SW 1271 (cell line): ENCODE measurements at regions not wholly inside any gene's neighbourhood (a gene's known extent, or its start where the extent isn't known, plus 50 kb on each side); places are given as distances from the start of the nearest gene placed in this dataset.
"Not testable (repeated sequence)": the region's sequence is repeated elsewhere in the genome, so short reads cannot be mapped to it uniquely, and the experiment has no call there.

Experiments
- DNase-seq, 2 experiments: peaks; one replicate each; lab custom pipeline; 2025; lab: John Stamatoyannopoulos, UW

- not testable (repeated sequence) for DNase-seq
Observed at GRCh38 chr4:142897518-142897917, 51.4 kb upstream of the INPP4B start.

GRCh38 chr4:142900622-142901021 is 54.5 kb upstream of the INPP4B start:
- no peak for DNase-seq

DNA sequence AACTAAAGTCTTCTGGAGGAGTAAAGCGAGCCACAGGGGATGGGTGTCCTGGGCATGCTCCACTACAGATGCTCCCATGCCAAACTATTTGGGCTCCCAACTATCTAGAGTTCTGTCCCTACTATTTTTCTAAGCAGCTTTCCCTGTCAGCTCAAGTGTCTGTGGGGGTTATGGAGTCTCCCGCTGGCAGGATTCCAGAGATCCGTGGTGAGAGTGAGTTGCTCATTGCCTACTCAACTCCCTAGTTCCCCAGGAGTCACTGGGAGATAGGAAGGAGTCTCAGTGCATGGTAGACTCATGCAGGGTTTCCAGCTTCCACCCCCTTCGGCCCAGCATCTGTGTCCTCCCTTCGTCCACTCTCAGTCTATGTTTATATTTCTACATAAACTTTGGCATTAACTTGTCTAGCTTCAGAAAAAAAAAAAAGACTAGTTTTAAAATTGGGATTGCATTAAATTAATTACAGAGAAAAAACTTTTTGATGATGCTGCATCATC is 55.1 kb upstream of the INPP4B start:
- no peak for DNase-seq

DNA sequence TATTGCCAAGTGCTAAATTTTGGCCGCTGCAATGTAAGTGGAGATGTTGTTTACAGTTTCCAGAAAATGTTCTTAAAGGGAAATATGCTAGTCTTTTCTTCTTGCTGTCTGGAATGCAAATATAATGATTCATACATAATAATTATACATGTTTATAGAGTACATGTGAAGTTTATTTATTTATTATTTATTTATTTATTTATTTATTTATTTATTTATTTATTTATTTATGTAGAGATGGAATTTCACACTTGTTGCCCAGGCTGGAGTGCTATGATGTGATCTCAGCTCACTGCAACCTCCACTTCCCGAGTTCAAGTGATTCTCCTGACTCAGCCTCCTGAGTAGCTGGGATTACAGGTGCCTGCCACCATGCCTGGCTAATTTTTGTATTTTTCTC is 57.5 kb upstream of the INPP4B start:
- DNase-seq: not testable (repeated sequence)

DNA sequence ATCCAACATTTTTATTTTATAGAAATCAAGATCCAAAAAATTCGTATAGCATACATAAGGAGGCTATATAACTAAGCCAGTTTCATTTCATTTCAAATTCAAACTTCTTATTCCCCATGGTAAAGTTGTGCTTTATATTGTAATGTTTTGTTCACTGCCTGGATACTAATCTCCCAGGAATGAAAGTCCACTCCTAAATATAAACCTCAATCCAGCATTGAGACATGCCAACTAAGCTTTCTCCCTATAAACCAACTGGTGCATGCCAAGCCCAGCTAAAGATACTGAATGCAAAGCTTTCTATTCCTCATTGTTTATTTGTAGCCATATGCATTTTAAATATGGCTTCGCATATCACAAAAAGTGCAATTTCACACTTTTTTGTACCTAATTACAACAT is 63.8 kb upstream of the INPP4B start:
- no peak for DNase-seq

GRCh38 chr4:142913034-142913433 is 66.9 kb upstream of the INPP4B start:
- DNase-seq: no peak

- no peak for DNase-seq
Observed at GRCh38 chr4:142913461-142914030, 67.4 kb upstream of the INPP4B start.

GRCh38 chr4:142917678-142918077 is 71.6 kb upstream of the INPP4B start:
- no peak for DNase-seq

DNA sequence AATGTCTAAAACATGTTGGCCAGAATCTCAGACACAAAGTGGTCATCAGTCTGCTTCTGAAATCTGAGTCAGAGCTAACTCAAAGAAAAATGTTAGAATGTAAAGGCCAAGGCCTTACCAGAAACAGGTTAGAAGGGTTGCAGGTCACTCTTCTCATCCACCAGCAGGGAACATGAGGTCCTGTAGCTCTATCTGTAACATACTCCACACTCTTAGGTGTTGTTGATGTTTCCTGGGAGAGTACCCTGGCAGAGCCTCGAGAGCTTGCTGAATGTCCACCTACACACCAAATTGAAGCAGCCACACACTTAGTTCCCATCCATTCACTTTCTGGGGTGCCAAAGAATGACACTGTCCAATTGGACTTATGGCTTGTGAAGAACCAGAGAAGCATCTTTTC is 76.6 kb upstream of the INPP4B start:
- DNase-seq: no peak

- DNase-seq: no peak
Observed at GRCh38 chr4:142923619-142924018, 77.5 kb upstream of the INPP4B start.

GRCh38 chr4:142925161-142925560 is 79.1 kb upstream of the INPP4B start:
- no peak for DNase-seq

GRCh38 chr4:142927721-142928120 is 81.6 kb upstream of the INPP4B start:
- no peak for DNase-seq

DNA sequence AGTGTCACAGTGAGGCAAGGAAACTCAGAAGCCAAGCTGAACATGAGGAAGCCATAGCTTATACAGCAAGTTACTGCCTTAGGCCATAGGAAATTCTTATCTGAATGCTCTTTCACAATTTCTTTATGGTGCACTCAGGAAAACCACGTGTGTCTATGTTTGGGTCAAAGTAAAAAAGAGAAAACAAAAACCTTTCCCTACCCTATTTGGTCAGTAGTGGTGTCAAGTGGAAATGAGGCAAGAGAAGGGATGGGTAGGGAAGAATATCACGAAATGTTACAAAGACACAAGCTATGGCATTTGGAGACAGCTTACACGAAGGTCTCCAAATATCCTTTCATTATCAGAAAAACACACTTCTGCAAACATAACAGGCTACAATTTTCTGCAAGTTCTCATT is 83.4 kb upstream of the INPP4B start:
- no peak for DNase-seq

DNA sequence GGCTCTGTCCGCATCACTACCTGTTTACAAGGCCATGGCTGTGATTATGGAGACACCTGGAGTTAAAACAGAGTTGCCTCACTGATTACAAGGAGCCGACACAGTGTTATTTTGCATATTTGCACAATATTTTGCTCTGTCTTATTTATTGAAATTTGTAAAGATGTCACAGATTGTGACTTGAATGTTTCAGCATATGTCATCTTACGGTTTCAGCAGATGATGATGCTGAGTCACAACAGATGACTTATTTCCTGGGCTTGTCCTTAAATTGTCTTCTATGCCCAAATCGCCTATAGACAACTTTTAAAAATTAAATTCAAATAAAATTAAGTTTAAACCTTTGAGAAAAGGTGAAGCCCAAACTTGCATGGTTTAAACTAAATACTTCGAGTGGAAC is 87.1 kb upstream of the INPP4B start:
- no peak for DNase-seq

DNA sequence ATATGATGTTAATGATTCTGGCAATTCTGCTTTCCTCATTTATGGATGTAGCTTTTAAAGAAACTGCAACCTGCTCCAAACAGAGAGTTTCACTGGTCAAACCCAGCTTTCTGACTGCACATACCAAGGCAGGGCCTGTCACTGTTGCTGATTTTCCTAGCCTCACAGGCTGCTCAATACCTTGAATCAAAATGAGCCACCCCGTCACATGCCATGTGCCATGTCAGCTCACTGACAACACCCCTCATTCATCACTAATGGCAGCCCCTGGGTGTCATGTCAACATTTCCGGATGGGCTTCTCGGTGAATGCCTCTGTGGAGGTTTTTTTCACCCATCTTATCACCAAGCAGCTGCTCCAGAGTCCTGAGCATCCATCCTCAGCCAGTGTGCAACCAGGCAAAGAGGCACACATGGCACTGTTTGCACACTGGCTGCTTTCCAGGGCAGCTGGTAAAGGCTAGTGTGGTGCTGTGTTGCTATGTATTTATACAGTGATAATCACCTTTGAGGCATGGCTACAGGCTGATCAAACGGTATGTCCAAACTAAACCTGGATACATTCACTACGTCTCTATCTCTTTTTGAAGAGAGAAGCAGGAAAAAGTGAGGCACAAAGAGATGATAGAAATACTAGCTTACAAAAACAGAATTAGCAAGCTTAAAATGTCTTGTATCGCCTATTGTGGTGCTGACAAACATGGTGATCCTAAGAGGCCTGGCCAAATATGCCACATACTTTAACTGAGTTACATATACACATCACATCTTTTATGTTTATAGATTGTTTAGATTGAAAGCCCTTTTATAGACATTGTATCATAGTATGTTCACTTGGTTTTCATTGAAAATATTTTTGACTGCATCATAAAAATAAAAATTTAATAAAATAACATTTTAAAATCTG is 94.6 kb upstream of the INPP4B start:
- DNase-seq: no peak

DNA sequence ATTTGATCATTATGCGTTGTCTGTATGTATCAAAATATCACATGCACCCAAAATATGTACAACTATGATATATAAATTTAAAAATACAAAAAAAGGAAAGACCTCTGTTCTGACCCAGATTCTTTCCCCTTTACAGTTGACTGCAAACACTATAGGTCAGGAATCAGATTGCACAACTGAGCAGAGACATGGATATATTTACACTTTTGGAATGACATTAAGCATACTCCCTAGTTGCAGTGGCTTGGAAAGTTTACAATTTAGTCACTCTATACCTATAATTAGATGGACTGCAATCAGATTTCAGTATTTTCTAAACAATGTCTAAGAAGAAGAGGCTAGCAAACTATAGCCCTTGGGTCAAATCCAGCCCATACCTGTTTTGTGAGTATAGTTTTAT is 98.5 kb upstream of the INPP4B start:
- no peak for DNase-seq

DNA sequence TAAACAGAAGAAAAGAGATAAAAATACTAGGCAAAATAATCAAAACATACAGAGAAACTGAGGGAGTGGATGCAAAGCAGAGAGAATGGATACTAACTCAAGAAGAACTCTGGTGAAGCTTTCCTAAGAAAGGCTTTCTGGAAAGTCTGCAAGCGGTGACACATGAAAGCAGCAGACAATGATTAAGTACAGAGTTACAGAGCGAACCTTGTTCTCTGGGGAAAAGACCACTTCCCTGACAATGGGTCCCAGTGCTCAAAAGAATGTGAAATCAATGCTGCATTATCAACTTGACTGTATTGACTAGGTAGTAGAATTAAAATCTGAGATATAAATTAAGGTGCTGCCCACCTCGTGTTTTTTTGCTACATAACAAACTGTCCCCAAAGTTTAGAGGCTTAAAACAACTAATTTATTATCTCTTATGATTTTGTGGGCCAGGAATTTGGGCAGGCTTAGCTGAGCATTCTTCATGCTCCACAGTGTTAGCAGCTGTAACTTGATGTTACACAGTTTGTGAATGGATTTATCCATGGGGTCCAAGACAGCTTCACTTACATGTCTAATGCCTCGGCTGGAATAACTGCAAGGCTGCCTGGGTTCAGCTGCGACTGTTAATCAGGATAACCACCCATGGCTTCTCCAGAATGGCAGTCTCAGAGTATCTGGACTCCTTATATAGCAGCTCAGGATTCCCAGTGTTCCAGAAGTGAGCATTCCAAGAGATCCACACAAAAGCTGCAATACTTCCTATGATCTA is 106.9 kb upstream of the INPP4B start:
- no peak for DNase-seq

DNA sequence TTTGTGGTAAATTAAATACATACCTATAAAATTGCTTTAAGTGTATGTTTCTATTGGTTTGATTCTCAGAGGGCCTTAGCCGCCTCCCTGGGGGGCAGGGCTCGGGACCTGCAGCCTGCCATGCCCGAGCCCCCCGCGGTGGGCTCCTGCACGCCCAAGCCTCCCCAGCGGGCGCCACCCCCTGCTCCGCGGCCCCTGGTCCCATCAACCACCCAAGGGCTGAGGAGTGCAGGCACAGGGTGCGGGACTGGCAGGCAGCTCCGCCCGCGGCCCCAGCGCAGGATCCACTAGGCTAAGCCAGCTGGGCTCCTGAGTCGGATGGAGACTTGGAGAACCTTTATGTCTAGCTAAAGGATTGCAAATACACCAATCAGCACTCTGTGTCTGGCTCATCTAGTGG is 108.3 kb upstream of the INPP4B start:
- no peak for DNase-seq

DNA sequence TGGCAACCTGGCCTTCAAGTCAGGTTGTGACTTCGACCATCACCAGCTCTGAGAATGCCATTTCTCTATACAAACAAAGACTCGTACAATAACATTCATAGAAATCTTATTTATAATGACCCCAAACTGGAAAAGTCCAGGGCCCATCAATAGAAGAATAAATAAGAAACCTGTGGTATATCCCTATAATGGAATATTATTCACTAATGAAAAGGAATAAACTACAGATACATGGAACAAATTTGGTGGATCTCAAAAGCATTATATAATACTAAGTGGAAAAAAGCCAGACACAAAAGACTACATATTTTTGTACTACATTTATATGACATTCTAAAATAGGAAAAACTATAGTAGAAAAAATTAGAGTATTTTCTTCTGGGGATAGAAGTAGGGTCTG is 109.4 kb upstream of the INPP4B start:
- no peak for DNase-seq

DNA sequence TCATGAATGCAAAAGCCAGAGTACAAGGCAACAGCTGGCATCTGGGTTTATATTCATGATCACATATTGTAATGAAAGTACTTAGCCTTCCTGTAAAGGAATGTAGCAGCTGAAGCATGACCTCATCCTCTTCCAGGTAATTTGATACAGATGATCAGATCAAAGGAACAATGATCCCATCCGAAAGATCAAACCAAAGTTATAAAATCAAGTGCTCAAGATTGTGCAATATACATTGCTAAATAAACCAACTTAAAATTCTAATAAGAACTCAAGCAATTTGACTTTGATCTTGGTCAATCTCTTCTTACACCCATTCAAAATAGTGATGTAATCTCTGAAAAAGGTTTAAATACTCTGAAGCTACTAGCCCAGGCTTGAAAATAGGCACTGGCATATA is 113.1 kb upstream of the INPP4B start:
- DNase-seq: no peak

GRCh38 chr4:142960126-142960525 is 114.0 kb upstream of the INPP4B start:
- no peak for DNase-seq

DNA sequence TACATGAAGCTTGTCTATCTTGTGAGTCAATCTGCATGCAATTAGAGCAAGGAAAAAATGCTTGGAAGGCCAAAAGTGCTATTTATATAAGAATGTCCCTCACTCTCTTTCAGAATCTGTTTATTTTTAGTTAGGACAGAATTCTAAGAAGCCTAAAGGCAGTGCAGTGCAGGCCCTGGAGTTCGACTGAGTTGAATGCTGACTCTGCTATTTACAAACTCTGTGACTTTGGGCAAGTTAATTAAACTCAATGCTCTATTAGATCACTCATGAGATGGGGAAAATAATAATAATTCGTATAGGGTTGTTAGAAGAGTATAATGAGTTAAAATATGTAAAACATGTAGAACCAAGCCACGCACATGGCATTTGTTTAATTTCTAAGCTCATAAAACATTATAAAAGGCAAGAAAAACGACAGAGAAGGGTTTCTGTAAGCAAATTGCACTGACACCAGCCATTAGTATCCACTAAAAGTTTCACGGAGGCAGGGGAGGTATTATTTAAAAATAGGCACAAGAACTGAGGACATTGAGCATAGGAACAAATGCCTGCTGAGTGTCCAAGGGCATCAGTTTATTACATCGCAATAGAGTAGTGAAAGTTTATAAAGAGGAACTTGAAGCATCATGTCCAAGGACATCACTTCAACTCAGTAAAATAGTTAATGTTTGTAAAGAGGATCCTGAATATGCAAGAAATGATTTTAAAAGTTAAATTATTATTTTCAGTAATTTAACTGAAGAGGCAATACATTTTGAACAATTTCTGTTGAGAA is 115.0 kb upstream of the INPP4B start:
- DNase-seq: no peak
